KMS-11 (cell line): ENCODE measurements at regions not wholly inside any gene's neighbourhood (a gene's known extent, or its start where the extent isn't known, plus 50 kb on each side); places are given as distances from the start of the nearest gene placed in this dataset.

Experiments
- H2AFZ ChIP-seq: fragments of 200-600 bp; sonication (generic); 2 replicates; pipeline ENCODE4 v1.6.1; 2016; ENCODE audit warnings: antibody characterized with exemption, mixed run types, low read depth
- H3K27ac ChIP-seq: fragments of 200-600 bp; sonication (generic); 2 replicates; pipeline ENCODE4 v1.6.1; 2016; ENCODE audit warnings: mild to moderate bottlenecking, mixed run types
- H3K27me3 ChIP-seq: fragments of 200-600 bp; sonication (generic); 2 replicates; pipeline ENCODE4 v1.6.1; 2017; ENCODE audit warnings: mild to moderate bottlenecking, low read depth, mixed run types, moderate library complexity; ENCODE audit not compliant: insufficient read depth
- H3K36me3 ChIP-seq: fragments of 200-600 bp; sonication (generic); 2 replicates; pipeline ENCODE4 v1.6.1; 2017; ENCODE audit warnings: mild to moderate bottlenecking, mixed run types; ENCODE audit not compliant: insufficient read depth
- H3K4me1 ChIP-seq: fragments of 200-600 bp; sonication (generic); 2 replicates; pipeline ENCODE4 v1.6.1; 2016; ENCODE audit warnings: mild to moderate bottlenecking, low read depth, mixed run types; ENCODE audit not compliant: poor library complexity, severe bottlenecking
- H3K4me2 ChIP-seq: fragments of 200-600 bp; sonication (generic); 2 replicates; pipeline ENCODE4 v1.7.0; 2016; ENCODE audit warnings: mild to moderate bottlenecking, mixed run types
- H3K4me3 ChIP-seq: fragments of 200-600 bp; sonication (generic); IDR thresholded peaks from 2 replicates; pipeline ENCODE4 v1.6.1; 2017; ENCODE audit warnings: low read depth, low read length, mixed read lengths; ENCODE audit not compliant: insufficient read depth
- H3K79me2 ChIP-seq: fragments of 200-600 bp; sonication (generic); 2 replicates; pipeline ENCODE4 v1.6.1; 2016; ENCODE audit warnings: low read depth, mixed run types; ENCODE audit not compliant: insufficient read depth
- H3K9ac ChIP-seq: fragments of 200-600 bp; sonication (generic); 2 replicates; pipeline ENCODE4 v1.6.1; 2016; ENCODE audit warnings: mild to moderate bottlenecking, mixed run types
- H4K20me1 ChIP-seq: fragments of 200-600 bp; sonication (generic); 2 replicates; pipeline ENCODE4 v1.6.1; 2016; ENCODE audit warnings: mild to moderate bottlenecking, mixed run types; ENCODE audit not compliant: insufficient read depth
- CTCF ChIP-seq: fragments of 200-600 bp; sonication (generic); conservative IDR thresholded peaks from 2 replicates; pipeline ENCODE4 v1.6.1; 2017; ENCODE audit warnings: low read depth, mild to moderate bottlenecking, antibody characterized with exemption, low read length, moderate library complexity, mixed read lengths

- no peak for TF ChIP-seq CTCF
- no peak overlapping the region for H3K4me2 ChIP-seq
- H3K27me3 ChIP-seq: no peaks in the 10 kb centered on the region
- no peaks in the 10 kb centered on the region for H3K79me2 ChIP-seq
- no peak overlapping the region for H2AFZ ChIP-seq
- H3K4me1 ChIP-seq: no peaks in the 10 kb centered on the region
- H3K9ac ChIP-seq: no peak overlapping the region
- no peak overlapping the region for H3K4me3 ChIP-seq
- no peaks in the 10 kb centered on the region for H3K36me3 ChIP-seq
- no peaks in the 10 kb centered on the region for H4K20me1 ChIP-seq
- no peak overlapping the region for H3K27ac ChIP-seq
Measured at GRCh38 chr2:58913082-58913726, 672.1 kb upstream of the FANCL start.

DNA sequence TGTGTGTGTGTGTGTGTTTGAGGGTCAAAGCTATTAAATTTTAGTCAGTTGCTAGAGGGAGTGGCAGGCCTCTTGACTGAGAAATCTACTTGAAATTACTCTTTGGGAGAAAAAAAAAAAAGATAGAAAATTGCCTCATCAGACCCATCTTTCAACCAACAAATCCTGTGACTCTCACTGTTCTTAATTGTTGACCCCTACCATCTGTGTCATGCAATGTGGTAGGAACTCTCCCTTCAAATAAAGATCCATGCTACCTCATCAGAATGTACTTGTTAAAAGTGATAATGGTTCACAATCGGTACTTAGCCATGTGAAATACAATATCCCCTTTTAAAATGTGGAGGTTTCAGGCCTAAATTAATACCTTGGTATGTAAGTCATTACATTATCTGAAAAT lies 670.8 kb upstream of the FANCL start:
- Histone ChIP-seq H3K4me1 (no peaks in the 10 kb centered on the region), H3K4me2 (no peak overlapping the region), H3K27me3 (no peaks in the 10 kb centered on the region), H3K9ac (no peak overlapping the region), H3K4me3 (no peak overlapping the region), H4K20me1 (no peaks in the 10 kb centered on the region), H3K36me3 (no peaks in the 10 kb centered on the region), H2AFZ (no peak overlapping the region), H3K27ac (no peak overlapping the region), H3K79me2 (no peaks in the 10 kb centered on the region)
- no peak for TF ChIP-seq CTCF

- H2AFZ ChIP-seq: no peak overlapping the region
- H3K4me3 ChIP-seq: no peak overlapping the region
- no peak overlapping the region for H3K9ac ChIP-seq
- TF ChIP-seq CTCF: no peak
- H3K27me3 ChIP-seq: no peaks in the 10 kb centered on the region
- no peaks in the 10 kb centered on the region for H4K20me1 ChIP-seq
- no peaks in the 10 kb centered on the region for H3K4me1 ChIP-seq
- no peaks in the 10 kb centered on the region for H3K36me3 ChIP-seq
- no peak overlapping the region for H3K4me2 ChIP-seq
- H3K79me2 ChIP-seq: no peaks in the 10 kb centered on the region
- H3K27ac ChIP-seq: no peak overlapping the region
Measured at GRCh38 chr2:58908501-58909154, 667.5 kb upstream of the FANCL start.

- H3K36me3 ChIP-seq: no peaks in the 10 kb centered on the region
- no peaks in the 10 kb centered on the region for H3K27me3 ChIP-seq
Measured at GRCh38 chr2:58907644-58908043, 666.5 kb upstream of the FANCL start.

More at GRCh38 chr2:58907644-58908043, 666.5 kb upstream of the FANCL start:
- no peak overlapping the region for H2AFZ ChIP-seq
- no peak overlapping the region for H3K4me3 ChIP-seq
- no peak for TF ChIP-seq CTCF
- no peaks in the 10 kb centered on the region for H3K4me1 ChIP-seq
- H3K27ac ChIP-seq: no peak overlapping the region
- H3K79me2 ChIP-seq: no peaks in the 10 kb centered on the region
- no peak overlapping the region for H3K4me2 ChIP-seq
- H3K9ac ChIP-seq: no peak overlapping the region
- H4K20me1 ChIP-seq: no peaks in the 10 kb centered on the region
